ENCODE measurements at regions not wholly inside any gene's neighbourhood (a gene's known extent, or its start where the extent isn't known, plus 50 kb on each side); places are given as distances from the start of the nearest gene placed in this dataset. TPM values are rescaled to one million over a fixed set of nuclear protein-coding genes. Genes with fewer than 3 reads are reported as not detected.

Small RNA genes lying in the stretch of these regions (small RNA-seq; reads per million reads assigned to genes)
- not detected for gene MIR548AE1
